ENCODE measurements at regions not wholly inside any gene's neighbourhood (a gene's known extent, or its start where the extent isn't known, plus 50 kb on each side); places are given as distances from the start of the nearest gene placed in this dataset.

DNA sequence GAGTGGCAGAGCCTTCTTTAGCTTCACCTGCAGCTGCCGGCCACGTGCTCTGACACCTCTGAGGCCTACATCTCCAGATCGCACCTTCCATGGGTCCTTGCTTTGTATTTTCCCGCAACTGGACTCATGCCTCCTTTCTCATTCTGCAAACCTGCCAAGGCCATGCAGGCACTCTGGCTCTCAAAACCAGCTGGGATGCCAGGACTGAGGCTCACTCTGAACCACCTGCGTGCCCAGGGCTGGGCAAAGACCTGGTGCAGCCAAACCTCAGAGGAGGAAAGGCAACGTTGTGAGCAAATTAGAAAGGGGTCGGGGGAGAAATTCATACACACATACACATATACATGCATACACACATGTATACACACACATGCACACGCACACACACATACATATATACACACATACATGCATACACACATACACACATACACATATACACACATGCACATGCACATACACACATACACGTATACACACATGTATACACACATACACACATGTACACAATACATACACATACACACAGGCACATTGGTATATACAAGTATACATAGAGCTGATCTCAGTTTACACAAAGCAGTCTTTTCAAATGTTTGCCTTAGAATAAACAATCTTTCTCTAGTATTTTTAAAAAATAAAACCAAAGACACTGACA lies 125.2 kb downstream of the RTP5 start:
- ChIA-PET CTCF (no interaction called here), POLR2A (no interaction called here)
- Mint-ChIP-seq H3K27me3 (no peaks in the 10 kb centered on the region), H3K4me3 (no peak overlapping the region), H3K9me3 (no peaks in the 10 kb centered on the region), H3K27ac (no peak overlapping the region), H3K4me1 (no peaks in the 10 kb centered on the region), H3K36me3 (peaks cover 10% of the 10 kb centered on the region)
- no peak overlapping the region for H3K4me3 ChIP-seq (ENCODE audit: control insufficient read depth in 1 of 2, extremely low read depth in 1 of 2, low read length in 1 of 2)
- ATAC-seq (replicated peaks in 1 of 4) (no peak), DNase-seq (no peak)
- 73% methylated on average over 6 of the region's 9 CpGs for WGBS (ENCODE audit: insufficient coverage)
- H3K9me3 ChIP-seq, result no peaks in the 10 kb centered on the region
- peaks cover 0 to 3% of the 10 kb centered on the region in 2 donors for H3K36me3 ChIP-seq (ENCODE audit: control insufficient read depth in 2 of 2, extremely low read depth in 1 of 2, insufficient read depth in 1 of 2, low read length in 1 of 2)
- H3K27me3 ChIP-seq (replicated peaks in 1 of 2; ENCODE audit: control insufficient read depth in 2 of 2, extremely low read depth in 1 of 2, insufficient read depth in 2 of 2, low read length in 1 of 2), result no peaks in the 10 kb centered on the region
- no peak overlapping the region for H3K27ac ChIP-seq (ENCODE audit: low read length)
- H3K4me1 ChIP-seq (ENCODE audit: control insufficient read depth in 1 of 2, extremely low read depth in 1 of 2, insufficient read depth in 2 of 2, low read length in 2 of 2), result no peaks in the 10 kb centered on the region

DNA sequence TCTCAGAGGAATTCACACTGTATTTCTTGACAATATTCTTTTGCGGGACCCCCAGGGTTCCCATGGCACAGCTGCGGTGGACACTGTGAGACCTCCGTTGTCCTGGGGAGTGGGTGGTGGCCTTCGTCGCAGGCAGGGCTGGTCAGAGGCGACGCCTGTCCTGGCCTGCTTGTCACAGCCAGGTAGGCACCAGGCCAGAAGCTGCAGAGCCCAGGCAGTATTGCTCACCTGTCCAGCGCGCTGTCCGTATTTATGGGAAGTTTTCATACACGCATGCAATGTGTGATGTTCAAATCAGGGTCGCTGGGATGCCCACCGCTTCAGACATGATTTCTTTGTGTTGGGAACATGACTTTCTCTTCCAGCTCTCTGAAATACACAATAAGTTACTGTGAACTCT lies 126.6 kb downstream of the RTP5 start:
- ChIA-PET CTCF (no interaction called here), POLR2A (no interaction called here)
- peaks cover 10% of the 10 kb centered on the region for H3K36me3 Mint-ChIP-seq
- H3K9me3 ChIP-seq, result no peaks in the 10 kb centered on the region
- no peaks in the 10 kb centered on the region for H3K9me3 Mint-ChIP-seq
- ATAC-seq (replicated peaks in 1 of 4) (no peak), DNase-seq (no peak)
- H3K27ac Mint-ChIP-seq, result no peak overlapping the region
- peaks cover 0 to 3% of the 10 kb centered on the region in 2 experiments for H3K4me1 ChIP-seq (ENCODE audit: control insufficient read depth in 1 of 2, extremely low read depth in 1 of 2, insufficient read depth in 2 of 2, low read length in 2 of 2)
- H3K27ac ChIP-seq (ENCODE audit: low read length), result no peak overlapping the region
- no peak overlapping the region for H3K4me3 ChIP-seq (ENCODE audit: control insufficient read depth in 1 of 2, extremely low read depth in 1 of 2, low read length in 1 of 2)
- no peaks in the 10 kb centered on the region for H3K27me3 ChIP-seq (replicated peaks in 1 of 2; ENCODE audit: control insufficient read depth in 2 of 2, extremely low read depth in 1 of 2, insufficient read depth in 2 of 2, low read length in 1 of 2)
- H3K27me3 Mint-ChIP-seq, result no peaks in the 10 kb centered on the region
- no peak overlapping the region for H3K4me3 Mint-ChIP-seq
- H3K4me1 Mint-ChIP-seq, result peaks cover 0 to 3% (median 0%) of the 10 kb centered on the region in 3 donors
- H3K36me3 ChIP-seq (ENCODE audit: control insufficient read depth in 2 of 2, extremely low read depth in 1 of 2, insufficient read depth in 1 of 2, low read length in 1 of 2), result peaks cover 0 to 3% of the 10 kb centered on the region in 2 donors
- 93% methylated on average over 10 of the region's 13 CpGs for WGBS (ENCODE audit: insufficient coverage)

DNA sequence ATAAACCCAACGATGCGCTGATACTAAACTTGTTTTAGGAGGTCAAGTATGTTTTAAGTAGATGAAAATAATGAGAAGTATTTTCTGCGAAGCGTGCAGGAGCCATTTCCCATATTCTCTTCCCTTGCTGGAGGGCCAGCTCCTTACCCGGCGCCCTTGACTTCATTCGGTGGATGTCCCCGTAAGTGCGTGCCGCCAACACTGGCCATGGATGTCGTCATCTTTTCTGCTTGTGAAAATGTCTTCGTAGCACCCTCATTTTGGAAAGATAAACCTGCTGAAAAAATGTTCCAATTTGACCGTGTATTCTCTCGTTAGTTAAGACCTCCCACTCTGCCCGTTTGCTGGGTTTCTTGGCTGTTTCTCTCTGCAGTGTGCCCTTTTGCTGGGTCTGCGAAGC lies 127.5 kb downstream of the RTP5 start:
- ATAC-seq (replicated peaks in 1 of 4) (no peak), DNase-seq (no peak)
- H3K36me3 ChIP-seq (ENCODE audit: control insufficient read depth in 2 of 2, extremely low read depth in 1 of 2, insufficient read depth in 1 of 2, low read length in 1 of 2), result peaks cover 0 to 3% of the 10 kb centered on the region in 2 donors
- H3K27ac ChIP-seq (ENCODE audit: low read length), result no peak overlapping the region
- ChIA-PET POLR2A (no interaction called here), CTCF (no interaction called here)
- no peaks in the 10 kb centered on the region for H3K9me3 ChIP-seq
- H3K4me3 Mint-ChIP-seq, result no peak overlapping the region
- no peaks in the 10 kb centered on the region for H3K27me3 Mint-ChIP-seq
- no peaks in the 10 kb centered on the region for H3K27me3 ChIP-seq (replicated peaks in 1 of 2; ENCODE audit: control insufficient read depth in 2 of 2, extremely low read depth in 1 of 2, insufficient read depth in 2 of 2, low read length in 1 of 2)
- H3K27ac Mint-ChIP-seq, result no peak overlapping the region
- WGBS (ENCODE audit: insufficient coverage), result 94% methylated on average over 12 of the region's 16 CpGs
- H3K4me3 ChIP-seq (ENCODE audit: control insufficient read depth in 1 of 2, extremely low read depth in 1 of 2, low read length in 1 of 2), result no peak overlapping the region
- H3K4me1 ChIP-seq (ENCODE audit: control insufficient read depth in 1 of 2, extremely low read depth in 1 of 2, insufficient read depth in 2 of 2, low read length in 2 of 2), result peaks cover 0 to 3% of the 10 kb centered on the region in 2 experiments
- H3K4me1 Mint-ChIP-seq, result peaks cover 2 to 3% (median 3%) of the 10 kb centered on the region in 3 donors
- H3K36me3 Mint-ChIP-seq, result peaks cover 10% of the 10 kb centered on the region
- H3K9me3 Mint-ChIP-seq, result no peaks in the 10 kb centered on the region

DNA sequence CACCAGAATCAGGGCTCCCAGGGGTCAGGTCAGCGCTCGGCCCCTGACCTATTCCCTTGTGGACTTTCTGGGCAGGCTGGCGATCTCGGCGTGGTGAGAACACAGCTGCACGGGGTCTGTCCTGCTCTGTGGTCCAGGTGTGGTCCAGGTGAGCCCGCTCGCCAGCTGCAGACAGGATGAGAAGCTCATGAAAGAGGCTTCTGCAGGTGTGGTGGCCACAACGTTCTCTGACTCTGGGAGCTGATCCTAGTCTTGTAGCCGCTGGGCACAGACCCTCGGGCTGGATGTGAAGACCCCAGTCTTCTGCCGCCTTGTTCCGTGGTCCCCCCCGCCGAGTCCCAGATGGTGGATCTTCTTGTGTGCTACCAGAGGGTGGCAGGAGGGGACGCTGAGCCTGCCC lies 129.7 kb downstream of the RTP5 start:
- peaks cover 6 to 11% of the 10 kb centered on the region in 2 experiments for H3K4me1 ChIP-seq (ENCODE audit: control insufficient read depth in 1 of 2, extremely low read depth in 1 of 2, insufficient read depth in 2 of 2, low read length in 2 of 2)
- POLR2A ChIA-PET, result no interaction called here
- H3K27ac Mint-ChIP-seq, result no peak overlapping the region
- H3K36me3 ChIP-seq (ENCODE audit: control insufficient read depth in 2 of 2, extremely low read depth in 1 of 2, insufficient read depth in 1 of 2, low read length in 1 of 2), result peaks cover 0 to 2% of the 10 kb centered on the region in 2 donors
- no peak overlapping the region for H3K4me3 ChIP-seq (ENCODE audit: control insufficient read depth in 1 of 2, extremely low read depth in 1 of 2, low read length in 1 of 2)
- H3K27ac ChIP-seq (ENCODE audit: low read length), result no peak overlapping the region
- CTCF ChIA-PET, result no interaction called here
- no peak overlapping the region for H3K4me3 Mint-ChIP-seq
- H3K27me3 Mint-ChIP-seq, result no peaks in the 10 kb centered on the region
- peaks cover 12 to 14% (median 13%) of the 10 kb centered on the region in 3 donors for H3K4me1 Mint-ChIP-seq
- DNase-seq (no peak), ATAC-seq (replicated peaks in 1 of 4) (no peak)
- H3K36me3 Mint-ChIP-seq, result peaks cover 10% of the 10 kb centered on the region
- WGBS (ENCODE audit: insufficient coverage), result 84% methylated on average over 15 of the region's 16 CpGs
- peaks cover 0 to 10% of the 10 kb centered on the region in 2 experiments for H3K27me3 ChIP-seq (replicated peaks in 1 of 2; ENCODE audit: control insufficient read depth in 2 of 2, extremely low read depth in 1 of 2, insufficient read depth in 2 of 2, low read length in 1 of 2)
- H3K9me3 Mint-ChIP-seq, result no peaks in the 10 kb centered on the region
- H3K9me3 ChIP-seq, result no peaks in the 10 kb centered on the region

DNA sequence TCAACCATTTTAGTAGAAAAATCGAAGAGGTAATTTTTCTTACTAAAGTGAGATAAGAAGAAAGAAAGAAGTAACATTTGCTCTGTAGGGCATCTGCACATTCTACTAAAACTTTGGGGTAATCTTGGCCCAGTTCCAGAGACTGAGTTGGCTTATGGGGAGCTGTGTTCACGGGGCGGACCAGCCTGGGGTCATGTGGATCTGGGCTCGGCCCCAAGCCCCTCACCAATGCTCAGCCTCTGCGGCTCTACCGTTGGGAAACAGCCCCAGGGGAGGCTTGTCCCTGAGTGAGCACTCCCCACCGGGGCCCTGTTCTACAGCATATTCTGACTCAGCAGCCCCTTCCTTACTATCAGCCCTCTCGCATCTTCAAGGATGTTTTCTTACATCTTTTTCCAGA lies 132.3 kb downstream of the RTP5 start:
- CTCF ChIA-PET, result no interaction called here
- Mint-ChIP-seq H3K27ac (no peak overlapping the region), H3K27me3 (no peaks in the 10 kb centered on the region), H3K4me1 (peaks cover 12 to 14% (median 13%) of the 10 kb centered on the region in 3 donors), H3K4me3 (peak overlapping the region in 1 of 3 donors; percentile 77), H3K36me3 (peaks cover 10% of the 10 kb centered on the region), H3K9me3 (no peaks in the 10 kb centered on the region)
- peaks cover 6 to 11% of the 10 kb centered on the region in 2 experiments for H3K4me1 ChIP-seq (ENCODE audit: control insufficient read depth in 1 of 2, extremely low read depth in 1 of 2, insufficient read depth in 2 of 2, low read length in 2 of 2)
- POLR2A ChIA-PET, result no interaction called here
- peaks cover 0 to 10% of the 10 kb centered on the region in 2 experiments for H3K27me3 ChIP-seq (replicated peaks in 1 of 2; ENCODE audit: control insufficient read depth in 2 of 2, extremely low read depth in 1 of 2, insufficient read depth in 2 of 2, low read length in 1 of 2)
- no peaks in the 10 kb centered on the region for H3K36me3 ChIP-seq (ENCODE audit: control insufficient read depth in 2 of 2, extremely low read depth in 1 of 2, insufficient read depth in 1 of 2, low read length in 1 of 2)
- DNase-seq (no peak), ATAC-seq (replicated peaks in 1 of 4) (no peak)
- no peak overlapping the region for H3K27ac ChIP-seq (ENCODE audit: low read length)
- no peaks in the 10 kb centered on the region for H3K9me3 ChIP-seq
- H3K4me3 ChIP-seq (ENCODE audit: control insufficient read depth in 1 of 2, extremely low read depth in 1 of 2, low read length in 1 of 2), result no peak overlapping the region
- 94% methylated on average over 5 of the region's 8 CpGs for WGBS (ENCODE audit: insufficient coverage)

DNA sequence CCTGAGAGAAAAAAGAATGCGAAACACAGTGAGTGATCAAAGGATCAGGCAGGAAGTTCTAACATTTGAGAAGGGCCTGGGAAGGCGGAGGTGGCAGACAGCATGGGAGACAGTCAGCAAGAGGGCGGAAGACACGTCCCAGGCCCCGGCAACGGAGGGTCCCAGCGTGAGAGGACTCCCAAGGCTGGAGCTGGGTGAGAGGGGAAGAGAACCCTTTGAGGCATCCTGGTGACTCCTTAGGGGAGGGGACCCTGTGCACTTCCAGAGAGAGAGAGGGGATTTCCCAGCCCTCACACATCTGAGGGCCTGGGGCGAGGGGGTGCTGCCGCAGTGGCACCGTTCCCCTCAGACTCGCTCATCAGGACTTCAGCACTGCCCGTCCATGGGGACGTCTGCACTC lies 133.4 kb downstream of the RTP5 start:
- H3K27me3 ChIP-seq (replicated peaks in 1 of 2; ENCODE audit: control insufficient read depth in 2 of 2, extremely low read depth in 1 of 2, insufficient read depth in 2 of 2, low read length in 1 of 2), result peaks cover 0 to 10% of the 10 kb centered on the region in 2 experiments
- H3K4me1 Mint-ChIP-seq, result peaks cover 12 to 14% (median 13%) of the 10 kb centered on the region in 3 donors
- peaks cover 6 to 11% of the 10 kb centered on the region in 2 experiments for H3K4me1 ChIP-seq (ENCODE audit: control insufficient read depth in 1 of 2, extremely low read depth in 1 of 2, insufficient read depth in 2 of 2, low read length in 2 of 2)
- H3K36me3 Mint-ChIP-seq, result peaks cover 7% of the 10 kb centered on the region
- no peak overlapping the region for H3K27ac ChIP-seq (ENCODE audit: low read length)
- DNase-seq (peak in 12 of 35 experiments; percentile 5 to 30 (median 14)), ATAC-seq (replicated peaks in 1 of 4) (peak; percentile 37 to 90 (median 82))
- no peaks in the 10 kb centered on the region for H3K36me3 ChIP-seq (ENCODE audit: control insufficient read depth in 2 of 2, extremely low read depth in 1 of 2, insufficient read depth in 1 of 2, low read length in 1 of 2)
- 14% methylated on average over 13 of the region's 13 CpGs for WGBS (ENCODE audit: insufficient coverage)
- CTCF ChIA-PET, result no interaction called here
- H3K27me3 Mint-ChIP-seq, result no peaks in the 10 kb centered on the region
- H3K4me3 Mint-ChIP-seq, result peak overlapping the region; percentile 4 to 77 (median 21)
- H3K9me3 ChIP-seq, result no peaks in the 10 kb centered on the region
- no peak overlapping the region for H3K4me3 ChIP-seq (ENCODE audit: control insufficient read depth in 1 of 2, extremely low read depth in 1 of 2, low read length in 1 of 2)
- H3K27ac Mint-ChIP-seq, result peak overlapping the region; percentile 49 to 80
- H3K9me3 Mint-ChIP-seq, result no peaks in the 10 kb centered on the region
- POLR2A ChIA-PET, result no interaction called here
